IPS-18a (cell line): ENCODE measurements at regions not wholly inside any gene's neighbourhood (a gene's known extent, or its start where the extent isn't known, plus 50 kb on each side); places are given as distances from the start of the nearest gene placed in this dataset.
"Not testable (repeated sequence)": the region's sequence is repeated elsewhere in the genome, so short reads cannot be mapped to it uniquely, and the experiment has no call there.

ENCODE experiments used
- H3K27ac ChIP-seq: one replicate; pipeline ENCODE4 v1.5.1; 2013; ENCODE audit warnings: low read length
- H3K27me3 ChIP-seq: one replicate; pipeline ENCODE4 v1.6.1; 2013; ENCODE audit warnings: mild to moderate bottlenecking, low read length; ENCODE audit not compliant: control insufficient read depth, insufficient read depth
- H3K36me3 ChIP-seq: one replicate; pipeline ENCODE4 v1.6.1; 2013; ENCODE audit warnings: low read depth, low read length; ENCODE audit not compliant: control insufficient read depth
- H3K4me1 ChIP-seq: one replicate; pipeline ENCODE4 v1.6.1; 2013; ENCODE audit warnings: low read depth, low read length; ENCODE audit not compliant: control insufficient read depth
- H3K4me3 ChIP-seq: one replicate; pipeline ENCODE4 v1.5.1; 2013; ENCODE audit warnings: low read length
- H3K9ac ChIP-seq: one replicate; pipeline ENCODE4 v1.6.1; 2013; ENCODE audit warnings: mild to moderate bottlenecking, low read length, moderate library complexity
- H3K9me3 ChIP-seq: one replicate; pipeline ENCODE4 v1.6.1; 2013; ENCODE audit warnings: low read depth, low read length; ENCODE audit not compliant: control insufficient read depth

GRCh38 chr7:46071076-46071475 lies 150.0 kb upstream of the IGFBP3 start:
- Histone ChIP-seq H3K4me1 (no peaks in the 10 kb centered on the region), H3K27ac (no peak overlapping the region), H3K9ac (no peak overlapping the region)

GRCh38 chr7:46068159-46068558 lies 147.1 kb upstream of the IGFBP3 start:
- H3K9ac ChIP-seq: no peak overlapping the region
- H3K27me3 ChIP-seq: no peaks in the 10 kb centered on the region
- no peaks in the 10 kb centered on the region for H3K4me1 ChIP-seq
- no peaks in the 10 kb centered on the region for H3K36me3 ChIP-seq
- H3K27ac ChIP-seq: no peak overlapping the region
- no peaks in the 10 kb centered on the region for H3K9me3 ChIP-seq
- no peak overlapping the region for H3K4me3 ChIP-seq

More at GRCh38 chr7:46071076-46071475, 150.0 kb upstream of the IGFBP3 start:
- no peak overlapping the region for H3K4me3 ChIP-seq
- no peaks in the 10 kb centered on the region for H3K36me3 ChIP-seq
- no peaks in the 10 kb centered on the region for H3K27me3 ChIP-seq
- no peaks in the 10 kb centered on the region for H3K9me3 ChIP-seq

GRCh38 chr7:46059308-46060020 lies 138.4 kb upstream of the IGFBP3 start:
- Histone ChIP-seq H3K27me3 (no peaks in the 10 kb centered on the region), H3K9me3 (no peaks in the 10 kb centered on the region), H3K4me1 (no peaks in the 10 kb centered on the region), H3K36me3 (no peaks in the 10 kb centered on the region), H3K27ac (no peak overlapping the region), H3K9ac (no peak overlapping the region), H3K4me3 (no peak overlapping the region)

DNA sequence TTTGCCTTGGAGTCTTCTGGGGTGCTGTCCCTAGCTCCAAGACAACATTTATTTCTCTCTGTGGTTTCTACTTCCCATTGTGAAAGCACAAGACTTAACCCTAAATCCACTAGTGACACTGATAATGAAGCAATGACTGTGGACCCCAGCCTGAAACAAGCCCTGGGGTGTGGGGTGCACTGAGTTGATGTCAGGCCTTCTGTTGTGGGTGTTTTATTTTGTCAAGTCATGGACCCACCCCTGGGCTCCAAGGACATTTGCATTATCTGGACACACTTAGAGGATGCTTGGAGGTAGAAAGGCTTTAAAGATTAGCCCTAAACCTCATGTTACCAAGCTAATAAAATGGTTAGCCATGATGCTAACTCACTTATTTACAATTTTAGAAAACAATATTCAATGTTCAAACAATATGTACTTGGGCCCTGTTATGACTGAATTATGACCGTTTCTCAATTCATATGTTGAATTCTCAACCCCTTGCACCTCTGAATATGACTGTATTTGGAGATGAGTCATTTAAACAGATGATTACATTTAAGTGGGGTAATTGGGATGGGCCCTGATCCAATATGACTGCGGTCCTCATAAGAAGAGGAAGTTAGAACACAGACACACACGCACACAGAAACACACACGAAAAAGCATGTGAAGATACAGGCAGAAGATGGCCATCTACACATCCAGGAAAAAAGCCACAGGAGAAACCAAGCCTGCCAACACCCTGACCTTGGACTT lies 137.2 kb upstream of the IGFBP3 start:
- H3K9ac ChIP-seq: no peak overlapping the region

GRCh38 chr7:46054915-46055314 lies 133.8 kb upstream of the IGFBP3 start:
- Histone ChIP-seq H3K36me3 (no peaks in the 10 kb centered on the region), H3K9me3 (no peaks in the 10 kb centered on the region), H3K27ac (no peak overlapping the region), H3K4me3 (no peak overlapping the region), H3K4me1 (no peaks in the 10 kb centered on the region), H3K27me3 (no peaks in the 10 kb centered on the region), H3K9ac (no peak overlapping the region)

More for the DNA sequence above, 137.2 kb upstream of the IGFBP3 start:
- Histone ChIP-seq H3K4me3 (no peak overlapping the region), H3K36me3 (no peaks in the 10 kb centered on the region), H3K9me3 (no peaks in the 10 kb centered on the region), H3K4me1 (no peaks in the 10 kb centered on the region), H3K27me3 (no peaks in the 10 kb centered on the region), H3K27ac (no peak overlapping the region)

DNA sequence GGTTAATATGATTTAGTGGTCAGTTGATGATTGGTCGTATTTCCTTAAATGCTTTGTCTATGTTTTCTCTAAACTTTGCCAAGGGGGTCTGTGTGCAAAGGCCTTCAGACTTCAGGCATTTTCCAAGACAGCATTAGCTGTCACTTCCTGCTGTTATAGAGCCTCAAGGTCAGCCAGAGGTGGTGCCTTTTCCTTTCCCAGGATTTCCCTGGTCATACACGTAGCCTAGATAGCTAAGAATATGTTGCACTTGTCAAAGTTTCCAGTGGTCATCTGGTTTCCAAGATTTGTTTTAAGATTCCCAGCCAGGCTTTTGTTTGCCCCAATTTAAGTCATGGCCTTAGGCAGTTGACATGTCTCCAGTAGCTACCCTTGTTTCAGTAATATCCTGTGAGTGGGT lies 133.2 kb upstream of the IGFBP3 start:
- no peaks in the 10 kb centered on the region for H3K4me1 ChIP-seq

GRCh38 chr7:46047581-46047980 lies 126.5 kb upstream of the IGFBP3 start:
- Histone ChIP-seq H3K9ac (no peak overlapping the region), H3K27ac (no peak overlapping the region), H3K9me3 (no peaks in the 10 kb centered on the region), H3K36me3 (no peaks in the 10 kb centered on the region), H3K4me3 (no peak overlapping the region), H3K4me1 (no peaks in the 10 kb centered on the region), H3K27me3 (no peaks in the 10 kb centered on the region)

More for the DNA sequence above, 133.2 kb upstream of the IGFBP3 start:
- Histone ChIP-seq H3K27ac (no peak overlapping the region), H3K4me3 (no peak overlapping the region), H3K9ac (no peak overlapping the region), H3K27me3 (no peaks in the 10 kb centered on the region), H3K9me3 (no peaks in the 10 kb centered on the region), H3K36me3 (no peaks in the 10 kb centered on the region)

DNA sequence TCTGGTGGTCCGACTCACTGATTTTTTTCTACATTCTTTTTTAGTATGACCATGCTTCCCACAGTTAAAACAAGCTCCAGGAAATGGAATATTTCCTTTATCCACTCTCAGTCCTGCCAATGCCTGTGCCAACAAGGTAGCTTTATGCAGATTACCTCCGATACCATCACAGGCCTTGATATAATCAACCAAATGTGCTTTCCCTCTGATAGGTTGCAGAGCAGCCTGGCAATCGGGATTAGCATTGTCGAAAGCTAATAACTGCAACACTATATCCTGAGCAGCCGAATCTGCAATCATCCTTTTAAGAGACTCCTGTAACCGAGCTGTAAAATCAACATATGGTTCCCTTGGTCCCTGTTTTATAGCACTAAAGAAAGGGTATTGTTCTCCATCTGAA lies 122.3 kb upstream of the IGFBP3 start:
- not testable (repeated sequence) for H3K27ac ChIP-seq, H3K27me3 ChIP-seq, H3K9ac ChIP-seq, H3K4me1 ChIP-seq, H3K9me3 ChIP-seq, H3K36me3 ChIP-seq, H3K4me3 ChIP-seq

DNA sequence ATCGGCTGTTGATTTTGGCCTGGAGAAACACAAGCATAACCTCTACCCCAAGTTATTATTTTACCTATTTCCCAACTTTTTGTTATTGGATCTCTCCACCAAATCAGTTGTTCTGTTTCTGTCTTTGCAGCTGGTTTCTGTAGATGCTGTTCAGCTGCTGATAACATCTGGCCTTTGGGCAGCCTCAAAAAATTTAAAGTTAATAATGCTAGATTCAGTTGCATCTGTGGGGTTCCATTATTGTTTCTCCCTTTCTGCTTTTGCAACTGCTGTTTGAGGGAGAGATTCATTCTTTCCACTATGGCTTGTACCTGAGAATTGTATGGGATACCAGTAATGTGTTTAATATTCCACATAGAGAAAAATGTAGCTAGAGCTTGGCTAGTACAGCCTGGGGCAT lies 118.7 kb upstream of the IGFBP3 start:
- not testable (repeated sequence) for H3K36me3 ChIP-seq

DNA sequence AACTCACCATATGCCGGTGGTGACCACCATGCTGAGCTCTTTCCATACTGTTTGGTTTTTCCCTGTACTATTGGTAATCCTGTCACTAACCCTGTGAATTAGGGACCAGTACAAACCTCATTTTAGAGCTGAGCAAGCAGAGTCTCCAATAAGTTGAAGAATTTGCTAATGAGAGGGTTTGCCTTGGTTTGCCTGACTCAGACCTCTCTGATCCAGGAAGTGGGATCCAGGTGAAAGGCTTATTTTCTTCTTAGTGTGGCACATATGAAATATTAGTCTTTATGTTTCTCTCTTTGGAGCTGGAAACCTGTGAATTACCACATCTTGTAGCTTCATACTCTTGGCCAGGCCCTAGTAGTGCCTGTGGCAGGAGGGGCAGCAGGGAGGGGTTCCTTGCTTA lies 114.1 kb upstream of the IGFBP3 start:
- H3K9ac ChIP-seq: no peak overlapping the region
- no peaks in the 10 kb centered on the region for H3K4me1 ChIP-seq
- no peaks in the 10 kb centered on the region for H3K9me3 ChIP-seq
- H3K27ac ChIP-seq: no peak overlapping the region
- no peaks in the 10 kb centered on the region for H3K27me3 ChIP-seq
- no peaks in the 10 kb centered on the region for H3K36me3 ChIP-seq
- H3K4me3 ChIP-seq: no peak overlapping the region

More for the DNA sequence above, 118.7 kb upstream of the IGFBP3 start:
- not testable (repeated sequence) for H3K27ac ChIP-seq, H3K27me3 ChIP-seq, H3K4me1 ChIP-seq, H3K9me3 ChIP-seq, H3K4me3 ChIP-seq, H3K9ac ChIP-seq

GRCh38 chr7:46034056-46034768 lies 113.1 kb upstream of the IGFBP3 start:
- Histone ChIP-seq H3K9me3 (no peaks in the 10 kb centered on the region), H3K36me3 (no peaks in the 10 kb centered on the region), H3K27me3 (no peaks in the 10 kb centered on the region), H3K27ac (no peak overlapping the region), H3K9ac (no peak overlapping the region), H3K4me3 (no peak overlapping the region), H3K4me1 (no peaks in the 10 kb centered on the region)
